SK-N-SH (cell line): ENCODE measurements at regions not wholly inside any gene's neighbourhood (a gene's known extent, or its start where the extent isn't known, plus 50 kb on each side); places are given as distances from the start of the nearest gene placed in this dataset.

Experiments used
- CTCF ChIP-seq: fragments of 200-600 bp; sonication (generic); IDR thresholded peaks from 2 replicates; pipeline ENCODE4 v1.6.1; 2017; ENCODE audit warnings: antibody characterized with exemption, mild to moderate bottlenecking, moderate library complexity
- EP300 ChIP-seq, 2 experiments: IDR thresholded peaks; 2 replicates each; pipeline versions ENCODE4 v1.4.0 to v1.6.1; 2012; ENCODE audit warnings: borderline replicate concordance in 1 of 2, low read depth in 1 of 2, low read length in 1 of 2
- EZH2phosphoT487 ChIP-seq: fragments of 200-600 bp; sonication (generic); IDR thresholded peaks from 2 replicates; pipeline ENCODE4 v1.6.1; 2017; ENCODE audit warnings: low read depth, mixed run types, mild to moderate bottlenecking, antibody characterized with exemption, moderate library complexity, borderline replicate concordance
- FOXJ3 ChIP-seq: sonication (generic); formaldehyde crosslinking; IDR thresholded peaks from 2 replicates; pipeline ENCODE4 v1.5.1; 2020; ENCODE audit warnings: mild to moderate bottlenecking, missing genetic modification reagents
- MAX ChIP-seq: IDR thresholded peaks from 2 replicates; pipeline ENCODE4 v1.4.0; 2012; ENCODE audit warnings: low read depth
- MXI1 ChIP-seq: IDR thresholded peaks from 2 replicates; pipeline ENCODE4 v1.6.1; 2012; ENCODE audit warnings: mild to moderate bottlenecking, low read depth, low read length, improper control_type of control experiment
- POLR2AphosphoS5 ChIP-seq: IDR thresholded peaks from 2 replicates; pipeline ENCODE4 v1.6.1; 2012; ENCODE audit warnings: low read depth, low read length
- RAD21 ChIP-seq: IDR thresholded peaks from 2 replicates; pipeline ENCODE4 v1.6.1; 2012; ENCODE audit warnings: mild to moderate bottlenecking, low read length
- RCOR1 ChIP-seq: fragments of 150-350 bp; IDR thresholded peaks from 2 replicates; pipeline ENCODE4 v1.6.1; 2017; ENCODE audit warnings: antibody characterized with exemption, low read length
- REST ChIP-seq: IDR thresholded peaks from 2 replicates; pipeline ENCODE4 v1.6.1; 2012; ENCODE audit warnings: mild to moderate bottlenecking, low read depth, low read length, moderate library complexity
- RFX5 ChIP-seq: IDR thresholded peaks from 2 replicates; pipeline ENCODE4 v1.6.1; 2012; ENCODE audit warnings: mild to moderate bottlenecking, improper control_type of control experiment, low read length
- RXRA ChIP-seq: IDR thresholded peaks from 2 replicates; pipeline ENCODE4 v1.4.0; 2012; ENCODE audit warnings: low read depth, mild to moderate bottlenecking, borderline replicate concordance
- SMC3 ChIP-seq: IDR thresholded peaks from 2 replicates; pipeline ENCODE4 v1.6.1; 2012; ENCODE audit warnings: low read depth, low read length, improper control_type of control experiment
- USF1 ChIP-seq: IDR thresholded peaks from 2 replicates; pipeline ENCODE4 v1.4.0; 2012; ENCODE audit warnings: low read depth, borderline replicate concordance

- TF ChIP-seq RXRA (no peak), CTCF (no peak), RCOR1 (no peak), POLR2AphosphoS5 (no peak), REST (no peak), USF1 (no peak), SMC3 (no peak), FOXJ3 (CRISPR knock-in tag) (no peak), RAD21 (no peak), EZH2phosphoT487 (no peak), MAX (no peak), MXI1 (no peak), RFX5 (no peak), EP300 (IDR thresholded peaks at IDR 0.05; ENCODE audit: borderline replicate concordance in 1 of 2, low read depth in 1 of 2, low read length in 1 of 2) (no peak)
Observed at GRCh38 chr9:38207247-38207778, 138.3 kb upstream of the SHB start.
